H7 (cell line): ENCODE measurements at regions not wholly inside any gene's neighbourhood (a gene's known extent, or its start where the extent isn't known, plus 50 kb on each side); places are given as distances from the start of the nearest gene placed in this dataset.
A peak's percentile ranks its signal among the peaks of the same experiment; 100 is the strongest.
"Not testable (repeated sequence)": the region's sequence is repeated elsewhere in the genome, so short reads cannot be mapped to it uniquely, and the experiment has no call there.

Experiments used
- DNase-seq: peaks from one replicate; pipeline ENCODE4 v3.0.0; 2012
- H3K27me3 ChIP-seq: 2 replicates; pipeline ENCODE4 v1.6.0; 2011; ENCODE audit warnings: mild to moderate bottlenecking, low read length; ENCODE audit not compliant: control insufficient read depth, insufficient read depth
- H3K36me3 ChIP-seq: replicated peaks from 2 replicates; pipeline ENCODE4 v1.5.1; 2011; ENCODE audit warnings: low read length; ENCODE audit not compliant: control insufficient read depth, insufficient read depth
- H3K4me3 ChIP-seq: 2 replicates; pipeline ENCODE4 v1.5.1; 2011; ENCODE audit warnings: low read depth, mild to moderate bottlenecking, control low read depth, low read length, moderate library complexity; ENCODE audit not compliant: insufficient read depth

DNA sequence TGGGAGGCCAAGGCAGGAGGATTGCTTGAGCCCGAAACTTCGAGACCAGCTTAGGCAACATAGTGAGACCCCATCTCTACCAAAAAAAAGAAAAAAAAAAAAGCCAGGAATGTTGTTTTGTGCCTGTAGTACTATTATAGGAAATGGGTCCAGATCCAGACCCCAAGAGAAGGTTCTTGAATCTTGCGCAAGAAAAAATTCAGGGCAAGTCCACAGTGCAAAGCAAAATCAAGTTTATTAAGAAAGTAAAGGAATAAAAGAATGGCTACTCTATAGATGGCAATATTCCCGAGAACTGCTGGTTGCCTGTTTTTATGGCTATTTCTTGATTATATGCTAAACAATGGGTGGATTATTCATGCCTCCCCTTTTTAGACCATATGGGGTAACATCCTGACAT is 51.2 kb upstream of the RDX start:
- Histone ChIP-seq H3K4me3 (no peak overlapping the region), H3K36me3 (no peaks in the 10 kb centered on the region), H3K27me3 (no peaks in the 10 kb centered on the region)
- no peak for DNase-seq

DNA sequence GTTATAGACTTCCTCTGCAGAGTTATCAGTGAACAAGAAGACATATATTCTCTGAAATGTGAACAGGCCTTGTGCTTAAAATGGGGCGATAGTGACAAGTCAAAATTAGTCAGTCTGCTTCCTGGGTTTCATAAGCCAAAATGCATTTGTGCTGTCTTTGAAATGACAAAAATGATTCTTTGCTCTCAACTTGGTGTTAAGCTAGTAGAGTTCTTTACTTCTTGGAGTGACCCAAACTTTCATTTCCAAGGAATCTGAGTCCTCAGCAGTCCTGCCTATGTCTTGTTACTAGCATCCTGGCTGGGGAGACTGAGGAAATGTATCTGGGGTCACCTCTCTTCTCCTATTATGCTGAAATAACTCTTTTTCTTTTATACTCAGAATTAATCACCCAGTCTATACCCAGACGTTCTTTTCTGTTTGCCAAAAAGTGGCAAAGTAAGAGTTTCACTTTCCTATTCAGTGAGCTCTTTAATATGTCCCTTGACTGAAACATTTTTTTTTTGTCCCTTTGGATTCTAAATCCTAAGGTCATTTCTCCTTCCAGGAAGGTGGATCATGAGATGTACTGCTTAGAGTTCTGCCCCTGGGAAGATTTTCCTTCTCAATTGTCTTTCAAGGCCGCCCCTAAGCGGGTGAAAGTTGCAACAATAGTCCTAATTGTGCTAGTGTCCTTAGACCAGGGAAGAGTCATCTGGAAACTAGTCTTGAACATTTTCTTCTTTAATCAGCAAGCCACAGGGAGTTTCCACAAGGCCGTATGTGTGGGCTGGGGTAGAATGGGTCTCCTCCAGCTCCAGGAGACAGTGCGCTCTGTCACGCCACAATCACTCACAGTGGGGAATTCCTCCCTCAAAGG is 53.0 kb upstream of the RDX start:
- no peak overlapping the region for H3K4me3 ChIP-seq
- DNase-seq: peak; percentile 19
- H3K27me3 ChIP-seq: no peaks in the 10 kb centered on the region
- no peaks in the 10 kb centered on the region for H3K36me3 ChIP-seq

DNA sequence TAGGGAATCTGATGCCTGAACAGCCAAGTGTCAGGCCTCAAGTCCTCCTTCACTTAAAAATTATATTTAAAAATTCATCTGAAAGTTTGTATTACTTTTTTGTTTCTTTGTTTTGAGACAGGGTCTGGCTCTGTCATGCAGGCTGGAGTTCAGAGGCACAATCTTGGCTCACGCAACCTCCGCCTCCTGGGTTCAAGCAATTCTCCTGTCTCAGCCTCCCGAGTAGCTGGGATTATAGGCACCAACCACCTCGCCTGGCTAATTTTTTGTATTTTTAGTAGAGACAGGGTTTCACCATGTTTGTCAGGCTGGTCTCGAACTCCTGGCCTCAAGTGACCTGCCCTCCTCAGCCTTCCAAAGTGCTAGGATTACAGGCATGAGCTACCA is 53.6 kb upstream of the RDX start:
- not testable (repeated sequence) for H3K36me3 ChIP-seq, DNase-seq, H3K4me3 ChIP-seq, H3K27me3 ChIP-seq

DNA sequence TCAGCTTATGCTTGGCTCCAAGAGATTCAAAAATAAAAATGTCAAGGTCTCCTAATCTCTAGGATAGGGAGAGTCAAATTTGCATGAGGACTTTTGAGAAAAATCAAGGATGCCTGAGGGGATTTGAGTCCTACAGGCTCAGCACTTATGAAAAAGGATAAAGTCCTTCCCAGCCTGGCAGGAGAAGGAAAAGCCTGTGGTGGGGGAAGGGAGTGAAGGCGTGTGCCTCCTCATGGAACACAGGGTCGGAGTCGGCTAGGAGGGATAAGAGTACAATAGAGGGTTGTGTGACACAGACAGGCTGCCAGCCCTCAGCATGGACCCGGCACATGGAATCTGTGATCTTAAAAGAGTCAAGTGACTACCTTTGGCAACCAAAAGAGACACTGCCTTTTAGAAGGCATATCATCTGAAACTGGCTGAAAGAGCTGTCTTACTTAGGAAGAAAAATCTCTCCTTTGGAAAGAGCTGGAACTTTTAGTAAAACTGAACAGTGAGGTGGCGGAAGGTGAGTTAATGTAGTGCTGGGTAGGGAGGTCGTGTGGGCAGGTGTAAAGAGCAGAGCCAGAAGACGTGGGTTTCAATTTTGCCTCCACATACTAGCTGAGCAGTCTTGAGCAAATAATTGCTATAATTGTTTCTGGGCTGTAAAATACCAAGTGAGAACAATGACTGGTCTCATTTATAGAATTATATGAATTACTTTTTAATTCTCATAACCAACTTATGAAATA is 58.8 kb upstream of the RDX start:
- peak; percentile 29 for DNase-seq
- Histone ChIP-seq H3K36me3 (no peaks in the 10 kb centered on the region), H3K4me3 (no peak overlapping the region), H3K27me3 (no peaks in the 10 kb centered on the region)

DNA sequence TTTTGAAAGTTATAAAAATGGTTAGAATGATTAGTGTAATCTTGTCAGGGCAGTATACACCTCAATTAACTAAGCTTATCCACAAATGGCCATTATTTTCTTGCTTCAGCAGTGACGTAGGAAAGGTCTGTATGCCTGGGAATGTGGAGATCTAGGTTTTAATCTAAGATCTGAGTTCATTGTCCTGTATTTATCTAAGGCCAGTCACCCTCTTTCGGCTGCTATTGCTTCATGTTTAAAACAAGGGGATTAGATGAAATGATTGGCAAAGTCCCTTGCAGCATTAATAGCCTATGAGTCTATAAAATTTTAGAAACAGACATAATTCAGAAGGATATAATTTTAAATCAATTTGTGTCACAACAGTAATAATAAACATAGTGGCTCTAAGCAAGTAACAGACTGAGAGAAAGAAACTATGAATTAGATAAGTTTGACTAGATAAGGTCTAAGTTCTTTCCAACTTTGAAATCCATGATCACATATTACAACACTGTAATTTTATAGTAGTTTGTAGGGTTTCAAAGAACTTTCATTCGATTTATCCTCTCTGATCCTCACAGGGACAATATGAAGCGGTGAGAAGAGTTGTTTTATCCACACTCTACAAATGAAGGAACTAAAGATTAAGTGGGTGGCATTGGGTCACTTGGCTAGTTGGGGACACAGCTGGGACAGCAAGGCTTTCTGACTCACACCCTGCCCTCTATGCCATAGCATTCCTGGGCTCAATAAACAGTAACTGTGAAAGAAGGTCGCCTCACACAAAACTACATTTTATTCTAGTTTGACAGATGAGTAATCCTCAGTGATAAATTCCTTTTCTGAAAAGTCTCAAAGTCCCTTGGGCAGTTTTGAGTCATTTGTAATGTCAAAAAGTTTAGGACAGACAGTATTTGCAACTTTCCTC is 60.6 kb upstream of the RDX start:
- Histone ChIP-seq H3K4me3 (no peak overlapping the region), H3K27me3 (no peaks in the 10 kb centered on the region), H3K36me3 (no peaks in the 10 kb centered on the region)
- no peak for DNase-seq

DNA sequence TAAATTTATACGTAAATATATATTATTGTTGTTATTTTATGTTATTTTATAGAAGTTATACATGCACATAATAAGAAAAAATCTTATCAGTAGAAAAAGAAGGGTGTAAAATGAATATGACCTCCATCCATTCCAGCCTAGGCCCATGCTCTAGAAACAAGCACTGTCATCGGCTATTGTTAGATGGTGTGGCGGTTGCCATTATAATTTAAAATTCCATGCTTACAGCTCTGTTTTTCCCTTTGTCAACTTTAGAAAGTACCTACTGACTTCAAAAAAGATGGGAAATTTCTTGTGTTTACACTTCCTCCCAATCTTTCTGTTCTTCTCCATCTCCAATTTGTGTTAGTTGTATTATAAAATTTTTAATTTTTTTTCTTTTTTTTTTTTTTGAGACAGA is 61.9 kb upstream of the RDX start:
- DNase-seq: no peak
- H3K4me3 ChIP-seq: no peak overlapping the region
- H3K27me3 ChIP-seq: no peaks in the 10 kb centered on the region
- H3K36me3 ChIP-seq: no peaks in the 10 kb centered on the region

DNA sequence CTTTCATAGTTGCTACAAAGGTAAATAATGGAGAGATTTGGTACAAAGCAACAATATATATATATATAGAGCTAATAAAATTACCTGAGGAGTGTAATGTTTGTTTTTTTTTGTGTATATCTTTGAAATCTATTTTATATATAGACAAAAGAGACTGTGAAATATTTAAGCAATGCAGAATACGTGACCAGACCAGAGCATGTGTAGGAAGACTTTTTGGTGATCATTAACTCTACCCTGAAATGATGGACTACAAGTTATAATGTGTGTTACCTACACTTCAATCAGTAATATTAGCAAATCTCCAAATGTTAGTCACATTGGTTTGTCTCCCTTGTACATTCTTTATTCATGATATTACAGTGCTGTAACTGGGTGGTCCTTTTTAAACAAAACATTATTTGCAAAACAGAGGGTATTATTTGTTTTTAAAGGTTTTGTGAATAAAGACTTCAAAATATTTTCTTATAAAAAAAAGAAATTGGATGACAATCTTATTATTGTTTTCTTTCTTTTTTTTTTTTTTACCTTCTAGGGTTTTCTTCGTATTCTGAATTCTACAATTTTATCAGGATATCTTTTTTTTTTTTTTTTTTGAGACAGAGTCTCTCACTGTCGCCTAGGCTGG is 64.5 kb upstream of the RDX start:
- not testable (repeated sequence) for H3K27me3 ChIP-seq, H3K36me3 ChIP-seq, DNase-seq, H3K4me3 ChIP-seq

DNA sequence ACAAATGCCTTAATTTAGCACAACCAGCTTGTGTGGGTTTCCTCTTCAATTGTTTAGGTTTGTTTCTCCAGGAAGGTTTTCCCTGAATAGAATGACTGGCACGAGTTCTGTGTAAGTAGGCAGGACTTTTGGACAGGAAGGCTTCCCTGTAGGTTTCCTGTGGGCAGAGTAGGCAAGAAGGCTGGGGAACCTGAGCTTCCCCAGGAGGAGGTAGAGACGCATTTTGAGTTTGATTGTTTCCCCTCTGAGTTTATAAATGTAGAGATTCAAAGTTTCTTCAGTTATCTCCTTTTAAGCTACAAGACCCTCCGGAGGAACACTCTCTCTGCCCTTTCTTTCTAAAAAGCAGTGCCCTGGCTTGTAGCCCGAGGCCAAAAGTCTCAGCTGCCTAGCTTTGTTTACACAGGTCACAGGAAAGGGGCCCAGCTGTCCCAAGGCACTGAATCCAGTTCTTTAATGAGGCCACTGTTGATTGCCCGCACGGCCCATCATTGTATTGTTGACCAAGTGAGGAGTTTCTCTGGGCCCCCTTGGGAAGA is 66.6 kb upstream of the RDX start:
- no peaks in the 10 kb centered on the region for H3K27me3 ChIP-seq
- no peak overlapping the region for H3K4me3 ChIP-seq
- peak; percentile 24 for DNase-seq
- no peaks in the 10 kb centered on the region for H3K36me3 ChIP-seq

DNA sequence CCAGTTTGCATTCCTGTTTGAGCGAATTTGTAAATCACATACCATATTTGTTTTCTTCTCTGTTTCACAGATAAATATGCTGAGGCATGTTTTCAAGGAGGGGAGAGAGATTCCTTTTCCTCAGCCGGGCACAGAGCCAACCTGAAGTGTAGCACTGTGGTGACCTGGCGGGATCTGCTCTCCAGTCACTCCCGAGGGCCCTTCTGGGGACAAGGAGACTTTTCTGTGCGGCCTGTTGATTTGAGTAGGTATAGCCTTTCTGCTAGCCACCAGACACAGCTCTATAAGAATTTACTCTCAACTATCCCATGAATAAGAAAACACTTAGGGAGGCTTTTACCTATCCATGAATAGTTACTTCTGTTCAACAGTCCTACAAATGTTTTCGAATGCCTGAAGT is 63.5 kb upstream of the FDX1 start:
- H3K4me3 ChIP-seq: no peak overlapping the region
- no peak for DNase-seq
- H3K36me3 ChIP-seq: no peaks in the 10 kb centered on the region
- H3K27me3 ChIP-seq: no peaks in the 10 kb centered on the region

DNA sequence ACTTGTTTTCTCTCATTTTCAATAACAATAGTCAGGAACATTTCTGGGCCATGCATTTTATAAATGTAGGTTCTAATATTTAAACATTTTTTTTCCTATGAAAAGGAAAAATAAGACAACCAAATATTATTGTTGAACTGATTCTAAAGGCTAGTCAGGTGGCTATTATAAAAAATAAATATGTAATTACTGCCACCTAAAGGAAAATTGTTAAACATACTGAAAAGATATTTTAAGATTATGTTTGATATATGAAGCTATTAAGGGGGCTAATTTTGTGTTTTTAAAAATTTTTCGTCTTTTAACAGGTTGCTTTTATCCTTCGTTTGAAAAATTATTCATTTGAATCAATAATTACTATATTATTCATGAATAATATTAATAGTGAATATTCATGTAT is 62.2 kb upstream of the FDX1 start:
- Histone ChIP-seq H3K27me3 (no peaks in the 10 kb centered on the region), H3K36me3 (no peaks in the 10 kb centered on the region)

DNA sequence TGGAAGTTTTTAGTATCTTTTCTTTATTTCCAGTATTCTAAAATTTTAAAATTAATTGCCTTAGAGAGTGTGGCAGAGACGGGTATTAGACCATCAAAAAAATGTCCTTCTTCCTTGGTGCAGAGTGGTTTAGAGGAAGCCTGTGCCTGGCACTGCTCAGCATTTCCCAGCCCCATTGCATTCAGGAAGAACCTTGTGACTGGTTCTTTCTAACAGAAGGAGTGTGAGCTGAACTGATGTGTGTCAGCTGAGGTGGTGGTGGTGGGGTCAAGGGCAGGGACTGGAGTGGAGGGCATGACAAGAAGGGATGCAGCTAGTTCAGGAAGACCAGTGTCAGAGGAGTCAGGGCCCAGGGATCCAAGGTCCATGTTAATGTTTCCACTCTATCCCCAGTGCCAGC is 58.7 kb upstream of the FDX1 start:
- Histone ChIP-seq H3K4me3 (no peak overlapping the region), H3K27me3 (no peaks in the 10 kb centered on the region; the same call in 1 of the 2 replicates), H3K36me3 (no peaks in the 10 kb centered on the region)
- DNase-seq: no peak

More for the DNA sequence above, 62.2 kb upstream of the FDX1 start:
- DNase-seq: no peak
- H3K4me3 ChIP-seq: no peak overlapping the region

DNA sequence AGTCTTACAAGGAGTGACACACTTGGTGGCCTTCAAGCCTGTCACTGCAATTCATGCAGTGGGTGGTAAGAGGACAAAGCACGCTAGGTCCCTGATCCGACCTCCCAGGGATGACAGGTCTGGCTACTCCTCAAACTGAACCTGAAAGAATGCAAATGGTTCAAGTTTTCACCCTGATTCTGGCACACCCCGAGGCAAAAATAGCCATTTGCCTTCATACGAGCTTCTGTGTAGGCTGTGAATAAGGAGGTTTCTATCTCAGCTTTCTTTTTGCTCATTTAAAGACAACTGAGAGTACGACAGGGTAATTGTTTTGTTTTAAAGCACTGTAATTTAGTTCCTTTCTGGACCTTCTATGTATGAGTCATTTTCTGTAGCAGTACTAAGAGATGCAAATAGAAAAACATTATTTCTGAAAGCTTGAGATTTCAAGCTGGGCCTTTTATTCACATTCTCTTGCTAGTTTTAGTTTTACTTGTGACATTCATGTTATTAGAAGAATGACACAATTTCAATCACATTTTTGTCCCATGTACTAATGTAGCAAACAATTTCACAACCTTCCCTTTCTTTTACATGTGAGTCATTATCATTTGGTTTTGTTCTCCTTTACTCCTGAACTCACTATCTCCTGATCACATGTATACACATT is 56.6 kb upstream of the FDX1 start:
- H3K4me3 ChIP-seq: no peak overlapping the region
- DNase-seq: no peak
- H3K36me3 ChIP-seq: no peaks in the 10 kb centered on the region
- H3K27me3 ChIP-seq: no peaks in the 10 kb centered on the region; the same call in 1 of the 2 replicates

DNA sequence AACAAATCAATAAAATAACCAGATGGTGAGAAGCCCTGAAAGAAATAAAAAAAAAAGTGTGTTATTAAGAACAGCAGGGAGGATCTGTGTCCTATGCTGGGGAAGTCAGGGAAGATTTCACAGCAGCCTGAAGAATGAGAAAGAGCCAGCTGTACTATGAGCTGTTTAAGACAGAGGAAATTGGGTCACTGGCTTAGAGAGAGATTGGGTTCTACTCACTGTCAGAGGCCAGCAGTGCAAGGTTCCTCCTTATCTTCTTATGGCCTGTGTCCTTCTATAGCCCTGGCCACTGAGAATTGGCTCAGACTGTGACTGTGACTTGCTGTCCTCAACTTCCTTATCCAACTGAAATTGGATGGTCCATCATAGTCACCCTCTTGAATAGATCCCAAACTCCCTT is 54.8 kb upstream of the FDX1 start:
- Histone ChIP-seq H3K36me3 (no peaks in the 10 kb centered on the region), H3K27me3 (no peaks in the 10 kb centered on the region; the same call in 1 of the 2 replicates), H3K4me3 (no peak overlapping the region)
- DNase-seq: no peak
